NCI-H748 (cell line): ENCODE measurements at regions not wholly inside any gene's neighbourhood (a gene's known extent, or its start where the extent isn't known, plus 50 kb on each side); places are given as distances from the start of the nearest gene placed in this dataset.
"Not testable (repeated sequence)": the region's sequence is repeated elsewhere in the genome, so short reads cannot be mapped to it uniquely, and the experiment has no call there.

Source experiments
- DNase-seq: peaks from one replicate; lab custom pipeline; 2025; ENCODE audit not compliant: unreplicated experiment; lab: John Stamatoyannopoulos, UW

DNA sequence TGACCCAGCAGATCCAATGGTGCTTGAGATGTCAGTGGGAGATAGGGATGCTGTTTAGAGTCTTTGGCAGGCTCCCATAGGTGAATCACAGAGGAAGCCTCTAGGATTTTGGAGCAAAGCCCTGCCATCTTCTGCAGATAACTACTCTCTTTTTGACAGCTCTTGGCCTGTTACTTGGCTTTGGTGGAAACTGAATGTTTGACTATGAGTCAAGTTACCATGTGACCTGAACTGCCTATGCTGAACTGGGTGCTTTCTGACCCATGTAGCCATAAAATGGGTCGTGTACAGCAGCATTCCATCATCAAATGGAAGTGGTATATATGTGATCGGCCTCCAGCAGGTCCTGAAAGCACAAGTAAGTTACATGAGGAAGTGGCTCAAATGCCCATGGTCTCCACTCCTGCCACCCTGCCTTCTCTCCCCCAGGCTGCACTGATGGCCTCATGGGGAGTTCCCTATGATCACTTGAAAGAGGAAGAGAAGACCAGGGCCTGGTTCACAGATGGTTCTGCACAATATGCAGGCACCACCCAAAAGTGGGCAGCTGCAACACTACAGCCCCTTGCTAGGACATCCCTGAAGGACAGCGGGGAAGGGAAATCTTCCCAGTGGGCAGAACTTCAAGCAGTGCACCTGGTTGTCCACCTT, 105.6 kb upstream of the ZC3H12A start:
- not testable (repeated sequence) for DNase-seq

DNA sequence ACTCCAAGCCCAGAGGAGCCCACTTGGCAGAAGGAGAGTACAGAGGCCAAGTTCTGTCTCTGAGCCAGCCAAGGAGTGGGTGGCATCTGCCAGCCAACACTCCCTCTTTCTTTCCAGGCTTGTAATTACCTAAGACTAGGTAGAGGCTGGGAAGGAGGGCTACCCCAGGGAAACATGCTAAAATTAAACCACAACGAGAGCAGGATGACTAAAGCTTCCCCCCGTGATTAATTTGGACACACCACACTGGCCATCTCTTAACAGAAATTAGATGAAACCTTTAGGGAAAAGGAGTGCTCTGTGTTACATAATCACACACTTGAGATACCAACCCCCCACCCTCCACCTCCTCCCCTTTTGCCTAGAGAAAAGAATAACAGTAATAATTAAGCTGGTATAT, 102.1 kb upstream of the ZC3H12A start:
- DNase-seq, result no peak

DNA sequence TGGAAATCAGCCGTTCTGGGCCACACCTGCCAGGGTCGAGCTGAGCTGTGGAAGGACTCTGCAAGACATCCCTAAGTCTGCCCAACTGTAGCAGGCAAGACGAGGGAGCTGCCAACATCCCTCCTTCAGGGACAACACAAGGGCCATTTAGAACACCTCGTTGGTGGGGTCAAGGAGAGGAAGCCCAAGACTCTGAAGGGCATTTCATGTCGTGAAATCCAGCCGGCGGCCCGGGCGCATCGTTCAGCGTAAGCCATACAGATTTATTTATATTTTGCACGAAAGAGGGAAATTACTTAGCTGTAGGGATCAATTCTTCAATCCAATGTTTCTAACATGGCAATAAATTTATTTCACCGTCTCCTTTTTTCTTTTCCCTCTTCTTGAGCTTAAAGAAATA, 101.7 kb upstream of the ZC3H12A start:
- DNase-seq, result no peak

DNA sequence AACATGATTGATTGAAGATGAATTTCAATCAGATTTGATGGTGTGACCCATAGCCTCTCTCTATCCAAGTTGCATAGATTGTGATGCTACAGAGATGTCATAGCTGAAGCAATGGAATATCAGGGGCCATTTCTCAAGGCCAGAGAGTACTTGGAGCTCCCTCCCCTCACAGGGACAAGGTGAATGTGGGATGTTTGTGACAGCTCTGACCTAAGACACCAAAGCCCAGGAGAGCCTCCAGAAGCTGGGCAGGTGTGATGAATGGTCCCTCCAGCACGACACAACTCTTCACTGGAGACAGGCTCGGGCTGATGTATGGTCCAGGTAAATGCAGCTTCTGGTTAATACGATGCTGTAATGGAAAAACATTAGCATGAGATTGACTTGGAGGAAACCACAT, 101.0 kb upstream of the ZC3H12A start:
- DNase-seq, result no peak

DNA sequence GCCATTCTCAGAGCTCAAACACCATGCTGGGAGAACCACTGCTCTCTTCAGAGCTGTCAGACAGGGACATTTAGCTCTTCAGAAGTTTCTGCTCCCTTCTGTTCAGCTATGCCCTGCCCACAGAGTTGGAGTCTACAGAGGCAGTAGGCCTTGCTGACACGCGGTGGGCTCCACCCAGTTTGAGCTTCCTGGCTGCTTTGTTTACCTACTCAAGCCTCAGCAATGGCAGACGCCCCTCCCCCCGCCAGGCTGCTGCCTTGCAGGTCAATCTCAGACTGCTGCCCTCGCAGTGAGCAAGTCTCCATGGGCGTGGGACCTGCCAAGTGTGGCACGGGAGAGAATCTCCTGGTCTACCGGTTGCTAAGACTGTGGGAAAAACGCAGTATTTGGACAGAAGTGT, 93.8 kb upstream of the ZC3H12A start:
- DNase-seq, result peak; percentile 62

DNA sequence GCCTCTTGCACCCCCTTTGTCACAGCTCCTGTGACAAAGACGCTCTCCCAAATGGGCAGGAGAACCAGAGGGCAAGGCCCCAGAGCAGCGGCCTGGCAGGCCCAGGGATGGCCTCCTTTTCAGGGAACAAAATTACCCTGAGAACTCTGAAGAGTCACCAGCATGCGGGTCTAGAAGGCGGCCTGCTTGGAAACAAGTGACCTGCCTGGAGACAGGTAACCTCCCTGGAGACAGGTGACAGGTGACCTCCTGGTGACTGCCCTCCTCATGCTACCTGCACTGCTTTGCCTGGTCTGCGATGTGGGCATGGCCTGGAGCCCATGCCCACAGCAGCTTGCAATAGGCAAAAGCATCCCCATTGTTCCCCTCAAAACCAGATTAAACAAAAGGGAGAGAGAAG, 86.5 kb upstream of the ZC3H12A start:
- DNase-seq, result no peak

DNA sequence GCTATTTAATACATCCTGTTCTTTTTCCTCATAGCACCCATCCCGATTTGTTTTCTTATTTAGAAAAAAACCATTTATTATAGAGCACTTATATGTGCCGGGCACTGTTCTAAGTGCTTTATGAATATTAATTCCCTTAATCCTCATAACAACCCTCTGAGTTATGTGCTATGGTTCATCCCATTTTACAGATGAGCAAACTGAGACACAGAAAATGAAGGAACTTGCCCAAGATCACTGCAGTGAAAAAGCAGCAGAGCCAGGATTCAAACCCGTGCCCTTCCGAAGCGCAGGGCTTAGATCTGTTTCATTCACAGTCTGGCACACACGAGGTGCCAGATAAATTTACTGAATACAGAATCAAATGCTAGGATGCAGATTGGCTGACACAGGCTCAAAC, 85.1 kb upstream of the ZC3H12A start:
- no peak for DNase-seq

DNA sequence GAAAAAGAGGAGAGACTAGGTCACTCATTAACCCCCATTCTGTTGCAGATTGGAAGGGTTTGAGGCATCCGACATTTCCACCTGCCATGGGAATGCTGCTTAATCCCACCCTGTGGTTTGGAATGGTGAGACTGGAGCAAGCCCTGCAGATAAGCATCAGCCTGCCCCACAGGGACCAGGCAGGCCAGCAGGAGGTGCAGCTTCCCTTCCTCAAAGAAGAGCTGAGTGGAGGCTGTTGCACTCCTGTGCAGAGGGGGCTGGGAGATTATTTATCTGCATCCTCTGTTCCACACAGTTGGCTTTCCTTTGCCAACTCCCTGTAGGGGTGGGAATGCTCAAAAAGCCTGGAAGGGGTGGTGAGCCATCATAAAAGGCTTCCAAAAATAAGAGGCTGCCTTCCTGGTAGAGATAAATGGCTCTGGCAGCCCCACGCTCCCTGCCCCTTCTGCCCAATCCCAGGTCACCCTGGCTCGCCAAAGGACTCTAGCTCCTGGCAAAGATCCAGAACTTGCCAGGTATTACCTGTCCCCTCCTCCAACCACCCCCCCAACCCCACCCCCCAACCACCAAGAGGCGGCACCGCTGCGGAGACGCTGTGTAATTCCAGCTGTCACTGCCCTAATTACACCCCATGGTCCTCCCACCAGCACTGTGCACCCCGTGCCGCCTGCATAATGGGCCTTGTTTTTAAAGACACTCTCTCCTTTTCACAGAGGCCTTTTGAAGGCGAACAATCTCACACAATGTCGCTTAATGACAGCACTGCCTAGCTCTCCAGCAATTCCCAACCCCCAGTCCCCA, 83.0 kb upstream of the ZC3H12A start:
- DNase-seq, result peak; percentile 90

DNA sequence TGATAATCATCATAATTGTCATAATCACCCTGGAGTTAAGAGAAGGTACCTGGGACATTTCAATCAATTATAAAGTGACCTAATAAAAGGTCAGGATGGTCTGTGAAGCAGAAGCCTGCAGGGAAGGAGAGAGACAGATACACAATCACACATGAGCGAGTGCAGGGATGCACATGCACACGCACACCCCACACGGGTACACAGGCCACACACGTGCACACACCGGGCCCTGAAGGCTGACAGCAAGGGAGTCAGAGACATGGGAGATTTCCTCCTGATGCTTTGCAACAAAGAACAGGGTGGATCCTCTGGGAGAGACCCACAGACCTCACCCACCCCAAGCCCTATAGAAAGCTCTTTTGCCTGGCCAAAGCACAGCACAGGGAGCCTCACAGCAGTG, 82.3 kb upstream of the ZC3H12A start:
- DNase-seq, result peak; percentile 43

DNA sequence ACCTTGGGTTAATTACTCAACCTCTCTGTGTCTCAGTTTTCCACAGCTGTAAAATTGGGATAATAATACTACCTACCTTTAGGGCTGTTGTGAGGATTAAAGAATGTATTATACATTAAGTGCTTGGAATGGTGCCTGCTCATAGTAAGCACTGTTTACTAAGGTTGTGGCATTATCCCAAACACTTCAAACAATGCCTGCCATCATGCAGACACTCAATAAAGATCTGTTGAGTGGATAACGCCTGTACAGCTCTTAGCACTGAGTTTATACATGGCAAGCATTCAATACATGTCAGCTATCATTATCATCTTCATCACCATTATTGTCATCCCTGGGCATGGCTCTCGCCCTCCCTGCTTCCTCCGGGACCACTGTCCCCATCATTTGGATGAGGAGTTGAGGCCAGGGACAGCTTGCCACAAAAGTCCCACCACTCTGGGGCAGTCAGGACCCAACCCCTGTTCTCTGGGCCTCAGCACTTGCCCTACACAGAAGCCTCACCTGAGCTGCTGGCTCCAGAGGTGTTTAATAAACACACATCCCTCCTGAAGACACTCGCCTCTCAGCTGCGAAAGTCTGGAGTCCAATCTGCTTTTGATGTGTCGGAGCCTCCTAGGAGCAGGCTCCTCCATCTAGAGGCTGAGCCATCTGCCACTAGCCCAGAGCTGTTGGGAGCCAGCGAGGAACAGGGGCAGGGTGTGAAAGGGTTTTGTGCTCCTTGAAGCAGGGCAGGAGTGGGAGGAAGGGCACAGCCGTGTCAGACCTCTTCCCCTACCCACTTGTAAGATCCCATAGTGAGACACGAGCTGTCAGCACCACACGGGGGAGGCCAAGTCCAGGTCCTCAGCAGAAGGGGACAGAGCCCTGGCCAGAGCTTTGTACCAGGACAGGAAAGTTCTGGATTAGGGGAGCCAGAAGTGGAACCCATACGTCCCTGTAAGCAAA, 80.9 kb upstream of the ZC3H12A start:
- peak; percentile 86 for DNase-seq

DNA sequence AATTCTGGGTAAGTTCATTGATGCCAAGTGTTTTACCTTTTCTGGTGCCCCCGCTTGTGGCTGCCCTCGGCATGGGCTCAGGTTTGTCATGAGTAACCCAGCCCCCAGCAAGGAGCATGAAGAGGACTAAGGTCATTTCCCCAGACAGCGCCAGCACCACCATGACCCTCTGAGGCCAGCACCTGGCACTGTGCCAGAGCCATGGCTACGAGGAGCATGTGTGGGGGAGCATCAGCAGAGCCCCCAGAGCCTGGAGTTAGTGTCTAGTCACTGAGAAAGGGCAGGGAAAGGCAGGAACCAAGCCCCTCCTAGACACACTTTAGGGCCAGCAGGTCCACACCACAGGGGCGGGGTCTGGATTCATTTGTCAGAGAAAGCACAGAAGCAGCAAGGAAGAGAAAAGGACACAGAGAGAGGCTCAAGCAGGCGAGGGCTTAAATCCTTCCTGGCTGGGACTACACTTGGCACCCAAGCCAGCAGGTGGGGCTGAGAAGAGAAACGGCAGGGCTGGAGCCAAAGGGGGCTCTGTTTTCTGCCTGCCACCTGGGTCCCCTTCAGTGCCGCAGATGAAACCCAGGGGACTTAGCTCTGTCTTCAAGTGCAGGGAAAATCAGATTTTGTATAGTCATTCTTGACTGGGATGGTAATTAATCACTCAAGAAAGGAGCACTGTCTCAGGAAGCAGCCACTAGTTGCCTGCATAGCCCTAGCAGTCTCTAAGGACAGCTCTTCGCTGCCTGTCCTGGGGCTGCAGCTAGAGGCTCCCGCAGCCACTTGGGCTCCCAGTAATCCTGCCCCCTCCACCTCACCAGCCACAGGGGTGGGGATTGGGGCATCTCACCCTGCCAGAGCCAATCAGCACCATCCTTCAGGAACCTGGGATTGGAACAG, 79.6 kb upstream of the ZC3H12A start:
- no peak for DNase-seq

DNA sequence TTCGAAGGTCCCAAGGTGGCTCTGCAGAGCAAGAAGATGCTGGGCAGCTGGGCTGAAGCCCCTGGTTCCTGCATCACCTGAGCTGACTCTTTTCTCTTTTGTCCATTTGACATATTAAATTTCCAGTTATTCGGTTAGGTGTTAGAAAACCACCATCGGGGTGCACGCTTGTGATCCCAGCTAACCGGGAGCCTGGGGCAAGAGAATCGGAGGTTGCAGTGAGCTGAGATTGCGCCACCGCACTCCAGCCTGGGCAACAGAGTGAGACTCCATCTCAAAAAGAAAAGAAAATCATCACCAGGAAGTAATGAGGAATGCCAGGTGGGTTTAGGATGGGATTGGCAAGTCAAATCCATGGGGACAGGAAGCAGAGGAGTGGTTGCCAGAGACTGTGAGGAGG, 76.3 kb upstream of the ZC3H12A start:
- DNase-seq, result no peak

DNA sequence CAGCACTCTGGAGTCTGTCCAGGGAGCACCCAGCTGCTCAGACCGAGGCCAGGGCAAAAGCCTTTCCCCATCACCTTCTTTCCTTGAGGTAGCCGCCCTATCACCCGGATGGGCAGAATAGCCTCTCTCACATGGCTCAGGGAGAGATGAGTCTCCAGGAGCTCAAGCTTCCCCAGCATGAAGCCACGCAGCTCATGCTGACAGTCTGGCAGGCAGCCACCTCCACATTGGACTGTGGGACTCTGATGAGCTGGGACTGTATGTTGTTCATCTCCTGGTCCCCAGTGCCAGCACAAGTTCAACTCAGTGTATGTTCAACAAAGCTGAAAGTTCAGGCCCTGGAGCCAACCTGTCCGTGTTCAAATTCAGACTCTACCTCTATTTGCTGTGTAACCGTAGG, 75.2 kb upstream of the ZC3H12A start:
- DNase-seq, result no peak

DNA sequence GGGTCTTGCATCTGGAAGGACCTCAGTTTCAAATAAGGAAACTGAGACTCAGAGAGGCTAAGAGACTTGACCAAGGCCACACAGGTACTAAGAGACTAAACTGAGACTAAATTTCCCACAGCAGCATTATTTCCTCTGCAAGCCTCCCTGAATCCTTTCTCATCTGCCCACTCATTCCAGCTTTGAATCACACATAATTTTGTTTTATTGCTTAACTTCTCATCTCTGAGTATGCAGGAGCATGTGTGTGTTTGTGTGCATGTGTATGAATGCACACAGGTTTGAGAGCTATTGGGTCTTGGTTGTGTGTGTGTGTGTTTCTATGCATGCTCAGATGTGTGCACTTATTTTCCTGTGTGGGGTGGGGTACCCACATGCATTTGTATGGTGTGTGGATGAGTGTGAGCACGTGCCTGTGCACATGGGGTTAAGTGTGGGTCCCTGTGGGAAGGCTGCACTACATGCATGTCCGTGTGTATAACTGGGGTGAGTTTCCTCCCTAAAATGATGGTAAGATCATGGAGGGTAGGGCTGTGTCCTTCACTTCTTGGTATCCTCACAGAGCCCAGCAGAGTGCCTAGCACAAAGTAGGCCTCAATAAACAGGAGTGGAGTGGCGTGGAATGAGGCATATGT, 74.4 kb upstream of the ZC3H12A start:
- no peak for DNase-seq

DNA sequence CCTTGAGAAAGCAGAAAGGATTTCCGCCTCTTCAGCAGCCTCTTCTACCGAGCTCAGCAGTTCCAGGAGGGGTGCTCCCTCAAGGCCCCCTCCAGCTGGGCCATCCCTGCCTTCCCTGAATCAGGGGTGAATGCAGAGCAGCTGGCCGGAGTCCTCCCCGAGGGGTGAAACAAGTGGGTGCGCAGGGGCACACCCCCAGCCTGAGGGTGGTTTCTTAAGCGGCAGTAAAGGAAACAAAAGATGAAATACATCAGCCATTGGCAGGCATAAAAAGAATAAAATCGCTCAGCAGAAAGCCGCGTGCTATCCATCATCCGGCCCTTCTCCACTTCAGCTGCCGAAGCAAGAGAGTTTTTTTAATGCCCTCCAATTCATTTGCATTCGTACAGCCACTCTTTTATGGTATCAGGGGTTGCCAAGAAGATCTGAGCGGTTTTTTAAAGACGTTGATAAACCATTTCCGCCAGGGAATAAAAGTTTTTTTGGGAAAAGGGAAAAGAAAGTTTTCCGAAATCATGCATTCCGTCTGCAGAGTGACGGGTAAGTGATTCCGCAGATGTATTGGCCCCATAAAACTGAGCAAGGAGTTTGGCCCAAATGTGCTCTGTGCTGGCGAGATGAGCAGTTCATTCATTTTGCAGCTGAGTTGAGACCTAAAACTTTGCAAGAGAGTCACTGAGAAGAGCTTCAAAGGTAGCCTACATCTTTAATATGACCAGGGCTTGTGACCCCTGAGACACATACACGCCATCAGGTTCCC, 73.7 kb upstream of the ZC3H12A start:
- DNase-seq, result no peak

DNA sequence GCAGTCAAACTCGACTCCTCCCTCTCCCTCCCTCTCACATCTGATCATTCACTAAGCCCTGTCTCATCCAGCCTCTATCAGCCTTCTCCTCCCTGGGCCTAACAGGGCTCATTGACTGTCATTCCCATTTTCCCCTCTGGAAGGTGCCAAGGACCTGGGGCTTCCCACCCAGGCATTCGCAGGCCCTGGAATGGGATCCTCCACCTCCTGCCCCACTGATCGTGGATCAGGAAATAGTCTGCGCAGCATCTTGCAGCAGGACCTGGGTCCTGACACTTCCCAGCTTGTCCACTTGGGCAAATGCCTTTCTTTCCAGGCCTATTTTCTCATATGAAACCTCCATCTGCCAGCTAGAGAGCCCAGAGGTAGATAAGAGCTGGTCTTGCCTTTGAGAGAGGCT, 71.2 kb upstream of the ZC3H12A start:
- no peak for DNase-seq

DNA sequence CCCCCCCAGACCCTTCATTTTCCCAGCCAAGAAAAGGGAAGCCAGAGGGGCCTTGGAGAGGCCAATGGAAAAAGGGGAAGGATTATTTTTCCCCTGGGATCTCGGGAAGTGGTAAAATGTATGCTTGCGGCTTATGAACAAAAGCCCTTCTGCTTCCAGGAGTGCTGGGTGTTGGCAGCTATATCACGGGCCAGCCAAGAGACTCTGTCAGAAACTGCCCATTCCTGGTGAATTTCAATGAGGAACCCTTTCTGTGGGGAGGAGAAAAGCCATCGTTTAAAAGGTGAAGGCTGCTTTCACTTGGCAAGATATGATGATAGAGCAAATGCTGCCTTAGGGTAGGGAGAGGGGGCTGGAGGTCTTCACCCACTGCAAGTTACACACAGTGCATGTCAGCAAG, 69.7 kb upstream of the ZC3H12A start:
- DNase-seq, result no peak

DNA sequence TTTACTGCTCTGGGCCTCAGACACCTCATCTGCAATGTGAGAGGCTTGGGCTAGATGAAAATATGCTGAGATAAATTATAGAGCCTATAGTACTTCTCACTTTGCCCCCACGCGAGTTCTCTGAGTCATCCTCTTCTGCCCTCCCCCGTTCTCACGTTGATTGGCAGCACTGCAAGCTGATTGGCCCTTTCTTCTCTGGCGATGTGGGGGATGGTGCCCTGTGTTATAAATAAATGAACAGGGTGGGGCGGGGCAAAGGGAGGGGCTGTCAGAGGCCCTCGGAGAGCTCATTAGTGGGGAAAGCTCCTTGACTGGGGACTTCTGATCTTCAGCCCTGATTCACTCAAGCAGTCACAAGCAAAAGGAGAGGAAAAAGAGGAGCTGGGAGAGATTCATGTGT, 64.3 kb upstream of the ZC3H12A start:
- DNase-seq, result no peak

DNA sequence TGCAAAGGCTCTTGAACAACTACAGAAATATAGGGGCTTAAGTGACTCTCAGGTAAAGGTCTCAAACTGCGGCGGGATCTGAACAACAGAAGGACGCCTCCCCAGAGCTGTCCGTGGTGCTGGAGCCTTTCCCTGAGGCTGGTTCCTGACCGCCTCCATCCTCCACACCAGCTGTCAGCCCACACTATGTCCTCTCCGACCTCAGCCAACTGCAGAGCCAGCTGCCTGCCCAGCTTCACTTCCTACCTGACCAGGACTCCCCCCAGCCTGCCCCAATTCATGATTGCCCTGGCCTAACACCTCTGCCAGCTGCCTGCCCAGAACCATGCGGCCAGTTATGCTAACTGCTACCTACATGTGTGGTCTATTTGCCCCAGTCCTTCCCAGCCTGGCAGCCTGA, 63.6 kb upstream of the ZC3H12A start:
- DNase-seq, result no peak
